ENCODE measurements at regions not wholly inside any gene's neighbourhood (a gene's known extent, or its start where the extent isn't known, plus 50 kb on each side); places are given as distances from the start of the nearest gene placed in this dataset.

DNA sequence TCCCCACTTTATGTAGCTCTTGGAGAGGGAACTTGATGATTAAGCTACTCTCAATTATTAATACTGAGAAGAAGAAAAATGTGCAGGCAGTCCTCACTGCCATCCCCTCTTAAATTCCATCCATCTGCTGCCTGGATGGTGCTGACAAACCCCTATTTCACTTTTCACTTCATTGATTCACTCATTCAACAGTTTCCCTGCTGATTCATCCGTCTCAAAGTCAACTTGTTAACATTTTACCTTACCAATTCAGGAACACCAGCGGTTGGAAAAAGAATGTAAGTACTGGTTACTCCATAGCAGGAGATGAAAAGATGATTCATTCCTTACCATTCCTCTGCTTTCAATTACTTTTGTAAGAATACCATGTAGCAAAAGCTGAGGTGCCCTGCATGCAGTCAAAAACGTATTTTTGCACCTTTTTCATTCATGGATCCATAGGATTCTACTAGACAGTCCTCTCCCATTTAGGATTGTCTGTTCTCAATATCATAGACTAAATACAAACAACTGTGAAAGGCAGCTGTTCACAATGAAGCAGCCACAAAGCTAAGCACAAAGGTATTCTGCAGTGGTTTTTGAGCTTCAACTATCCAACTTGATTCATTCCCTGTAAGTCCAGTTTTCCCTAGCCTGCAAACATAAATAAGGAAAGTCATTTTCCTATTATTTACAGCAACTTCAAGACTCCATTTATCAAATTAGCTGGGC, 262.0 kb downstream of the MREG start:
- Histone ChIP-seq H3K9me3 (replicated peaks) (no peaks in the 10 kb centered on the region), H3K27me3 (ENCODE audit: low read depth) (no peaks in the 10 kb centered on the region), H3K4me3 (no peak overlapping the region), H3K4me1 (peaks cover 26% of the 10 kb centered on the region), H3K27ac (replicated peaks) (no peak overlapping the region), H3K36me3 (no peaks in the 10 kb centered on the region)
- no peak for DNase-seq
- TF ChIP-seq, protein P1, sequence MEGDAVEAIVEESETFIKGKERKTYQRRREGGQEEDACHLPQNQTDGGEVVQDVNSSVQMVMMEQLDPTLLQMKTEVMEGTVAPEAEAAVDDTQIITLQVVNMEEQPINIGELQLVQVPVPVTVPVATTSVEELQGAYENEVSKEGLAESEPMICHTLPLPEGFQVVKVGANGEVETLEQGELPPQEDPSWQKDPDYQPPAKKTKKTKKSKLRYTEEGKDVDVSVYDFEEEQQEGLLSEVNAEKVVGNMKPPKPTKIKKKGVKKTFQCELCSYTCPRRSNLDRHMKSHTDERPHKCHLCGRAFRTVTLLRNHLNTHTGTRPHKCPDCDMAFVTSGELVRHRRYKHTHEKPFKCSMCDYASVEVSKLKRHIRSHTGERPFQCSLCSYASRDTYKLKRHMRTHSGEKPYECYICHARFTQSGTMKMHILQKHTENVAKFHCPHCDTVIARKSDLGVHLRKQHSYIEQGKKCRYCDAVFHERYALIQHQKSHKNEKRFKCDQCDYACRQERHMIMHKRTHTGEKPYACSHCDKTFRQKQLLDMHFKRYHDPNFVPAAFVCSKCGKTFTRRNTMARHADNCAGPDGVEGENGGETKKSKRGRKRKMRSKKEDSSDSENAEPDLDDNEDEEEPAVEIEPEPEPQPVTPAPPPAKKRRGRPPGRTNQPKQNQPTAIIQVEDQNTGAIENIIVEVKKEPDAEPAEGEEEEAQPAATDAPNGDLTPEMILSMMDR (IDR thresholded peaks at IDR 0.05; ENCODE audit: borderline replicate concordance), result no peak
- intact Hi-C loops (cut with micrococcal nuclease), result no loop called here

DNA sequence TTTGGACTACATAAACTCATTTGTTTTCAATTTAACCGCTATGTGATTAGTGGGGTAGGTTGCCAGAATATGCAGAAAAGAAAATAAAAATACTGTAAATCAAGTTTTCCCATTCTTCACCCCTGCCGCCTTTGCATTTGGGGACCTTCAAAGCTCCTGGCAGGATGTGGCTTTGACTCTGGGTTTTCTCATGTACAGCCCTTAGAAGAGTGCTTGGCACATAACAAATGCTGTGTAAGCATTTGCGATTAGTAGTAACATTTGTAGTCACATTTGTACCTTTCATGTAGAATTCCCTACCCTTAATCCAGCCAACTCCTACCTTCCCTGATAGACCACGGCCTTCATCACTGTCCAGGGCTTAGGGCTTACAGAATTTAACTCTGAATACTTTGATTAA, 262.6 kb downstream of the MREG start:
- TF ChIP-seq, protein P1 (IDR thresholded peaks at IDR 0.05; ENCODE audit: borderline replicate concordance), result no peak
- no peaks in the 10 kb centered on the region for H3K9me3 ChIP-seq (replicated peaks)
- H3K27me3 ChIP-seq (ENCODE audit: low read depth), result no peaks in the 10 kb centered on the region
- no peaks in the 10 kb centered on the region for H3K36me3 ChIP-seq
- peaks cover 26% of the 10 kb centered on the region for H3K4me1 ChIP-seq
- H3K4me3 ChIP-seq, result no peak overlapping the region
- no peak for DNase-seq
- no peak overlapping the region for H3K27ac ChIP-seq (replicated peaks)
- intact Hi-C loops (cut with micrococcal nuclease), result no loop called here

DNA sequence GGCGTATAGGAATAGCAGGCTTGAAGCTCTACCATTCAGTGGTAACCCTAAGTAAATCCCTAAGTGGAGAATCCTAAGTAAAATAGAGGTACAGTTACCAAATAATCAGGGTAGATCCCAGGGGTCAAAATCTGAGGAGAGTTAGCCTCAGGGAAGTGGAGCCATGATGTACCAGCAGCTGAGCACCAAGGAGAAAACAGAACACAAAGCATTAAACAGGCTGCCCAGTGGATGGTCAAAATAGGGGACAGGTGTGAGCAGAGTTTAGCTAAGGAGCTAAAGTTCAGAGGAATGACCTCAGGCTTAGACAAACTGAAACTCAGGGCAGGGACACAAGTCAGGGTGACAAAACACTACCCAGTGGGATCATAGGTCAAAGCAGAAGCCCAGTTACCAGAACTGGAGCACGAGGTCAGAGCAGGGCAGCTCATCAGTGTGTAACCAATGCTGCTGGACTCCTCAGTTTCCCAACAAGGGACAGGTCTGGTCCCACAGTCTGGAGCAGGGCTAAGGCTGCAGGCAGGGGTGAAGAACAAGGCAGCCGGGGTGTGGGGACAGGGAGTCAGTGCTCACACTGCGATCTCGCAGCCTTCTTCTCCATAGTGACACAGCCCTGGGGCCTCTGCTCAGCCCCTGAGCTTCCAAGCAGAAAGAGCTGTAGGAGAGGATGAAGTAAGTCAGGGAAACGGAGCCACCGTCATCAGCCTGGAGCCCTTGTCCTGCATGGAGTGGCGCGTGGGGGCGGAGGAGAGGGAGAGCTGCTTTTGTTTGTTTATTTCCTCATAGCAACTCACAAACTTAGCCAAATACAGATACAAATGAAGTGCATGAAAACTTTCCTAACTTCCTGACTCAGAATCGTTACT, 264.0 kb downstream of the MREG start:
- Histone ChIP-seq H3K27ac (replicated peaks) (peak overlapping the region; percentile 44), H3K4me3 (no peak overlapping the region), H3K9me3 (replicated peaks) (no peaks in the 10 kb centered on the region), H3K27me3 (ENCODE audit: low read depth) (no peaks in the 10 kb centered on the region), H3K4me1 (peaks cover 26% of the 10 kb centered on the region), H3K36me3 (no peaks in the 10 kb centered on the region)
- intact Hi-C loops (cut with micrococcal nuclease), result no loop called here
- peak; percentile 67 for DNase-seq
- TF ChIP-seq, protein P1 (IDR thresholded peaks at IDR 0.05; ENCODE audit: borderline replicate concordance), result no peak

DNA sequence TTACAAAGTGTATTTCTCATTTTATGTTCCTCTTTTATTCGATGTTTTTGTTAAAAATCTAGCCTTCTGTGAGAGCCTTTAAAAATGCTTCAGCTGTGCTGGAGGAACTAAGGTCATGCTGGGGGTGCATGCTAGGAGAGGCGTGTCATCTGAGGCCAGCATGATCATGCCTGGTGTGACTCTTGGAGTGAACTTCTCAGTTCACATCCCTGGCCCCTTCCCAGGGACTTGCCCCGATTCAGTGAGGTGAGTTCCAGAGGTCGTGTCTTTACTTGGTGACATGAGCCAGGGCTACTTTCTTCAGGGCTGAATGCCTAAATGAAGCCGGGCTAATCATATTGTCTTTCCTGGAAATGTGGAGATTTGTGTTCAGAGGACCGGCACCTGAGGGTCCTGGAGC, 264.9 kb downstream of the MREG start:
- DNase-seq, result peak; percentile 17
- no peak overlapping the region for H3K4me3 ChIP-seq
- intact Hi-C loops (cut with micrococcal nuclease), result no loop called here
- H3K4me1 ChIP-seq, result peaks cover 26% of the 10 kb centered on the region
- no peaks in the 10 kb centered on the region for H3K27me3 ChIP-seq (ENCODE audit: low read depth)
- H3K36me3 ChIP-seq, result no peaks in the 10 kb centered on the region
- TF ChIP-seq, protein P1 (IDR thresholded peaks at IDR 0.05; ENCODE audit: borderline replicate concordance), result no peak
- no peaks in the 10 kb centered on the region for H3K9me3 ChIP-seq (replicated peaks)
- peak overlapping the region; percentile 11 for H3K27ac ChIP-seq (replicated peaks)

DNA sequence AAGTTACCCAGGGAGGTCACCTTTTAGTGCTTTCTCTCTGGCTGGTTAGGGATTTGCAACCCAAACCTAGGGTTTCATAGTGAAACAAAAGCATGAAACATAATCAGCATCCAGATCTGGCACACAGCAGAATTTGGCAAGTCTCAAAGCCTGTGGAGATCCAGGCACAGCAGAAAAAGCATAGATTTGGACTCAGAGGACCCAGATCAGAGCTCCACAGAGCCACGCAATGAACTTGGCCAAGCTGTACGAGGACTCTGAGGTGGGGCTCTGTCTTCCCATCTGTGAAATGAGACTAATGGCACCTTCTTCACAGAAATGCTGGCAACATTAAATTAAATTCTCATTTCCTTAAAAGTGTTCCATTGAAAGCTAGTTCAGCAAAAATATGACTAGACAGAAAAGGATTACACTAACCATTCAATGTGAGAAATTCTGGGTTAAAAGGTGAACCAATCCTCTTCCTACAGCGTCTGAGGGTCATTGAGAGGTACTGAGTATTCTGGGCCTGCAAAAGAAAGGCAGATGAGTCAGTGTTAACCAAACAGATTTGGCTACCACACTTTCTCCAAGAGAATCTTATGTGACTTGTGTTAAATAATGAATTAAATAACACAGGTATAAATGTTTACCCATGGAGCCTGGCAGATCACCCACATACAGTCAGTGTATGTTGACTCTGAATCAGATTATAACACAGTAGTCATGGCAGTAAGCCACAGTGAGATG, 266.3 kb downstream of the MREG start:
- intact Hi-C loops (cut with micrococcal nuclease), result no loop called here
- no peak overlapping the region for H3K4me3 ChIP-seq
- H3K9me3 ChIP-seq (replicated peaks), result no peaks in the 10 kb centered on the region
- H3K4me1 ChIP-seq, result peaks cover 26% of the 10 kb centered on the region
- no peak overlapping the region for H3K27ac ChIP-seq (replicated peaks)
- TF ChIP-seq, protein P1 (IDR thresholded peaks at IDR 0.05; ENCODE audit: borderline replicate concordance), result no peak
- no peak for DNase-seq
- no peaks in the 10 kb centered on the region for H3K36me3 ChIP-seq
- no peaks in the 10 kb centered on the region for H3K27me3 ChIP-seq (ENCODE audit: low read depth)
